Liver (tissue), 3 donors: ENCODE measurements at regions not wholly inside any gene's neighbourhood (a gene's known extent, or its start where the extent isn't known, plus 50 kb on each side); places are given as distances from the start of the nearest gene placed in this dataset.

Experiments used
- CTCF ChIP-seq: fragments of 150-350 bp; IDR thresholded peaks from 2 replicates; pipeline ENCODE4 v1.5.1; 2017; ENCODE audit warnings: improper control_type of control experiment, low read depth, low read length; ENCODE audit not compliant: missing input control
- EGR1 ChIP-seq, 2 donors: IDR thresholded peaks; 2 replicates each; pipeline ENCODE4 v1.6.1; 2016 to 2018; ENCODE audit warnings: antibody characterized with exemption in 2 of 2, low read depth in 2 of 2
- FOXA1 ChIP-seq: IDR thresholded peaks from 2 replicates; pipeline ENCODE4 v1.6.1; 2016; ENCODE audit warnings: antibody characterized with exemption
- GABPA ChIP-seq, 2 donors: IDR thresholded peaks in 1 of 2; conservative IDR thresholded peaks in 1 of 2; 2 replicates each; pipeline ENCODE4 v1.6.1; 2016; ENCODE audit warnings: antibody characterized with exemption in 2 of 2, mild to moderate bottlenecking in 1 of 2, moderate library complexity in 1 of 2
- MAX ChIP-seq: IDR thresholded peaks from 2 replicates; pipeline ENCODE4 v1.6.1; 2016; ENCODE audit warnings: antibody characterized with exemption
- RAD21 ChIP-seq, 2 donors: IDR thresholded peaks; 2 replicates each; pipeline ENCODE4 v1.6.1; 2016; ENCODE audit warnings: antibody characterized with exemption in 2 of 2, mild to moderate bottlenecking in 2 of 2
- REST ChIP-seq: IDR thresholded peaks from 2 replicates; pipeline ENCODE4 v1.6.1; 2016; ENCODE audit warnings: antibody characterized with exemption, mild to moderate bottlenecking
- RXRA ChIP-seq, 2 donors: IDR thresholded peaks; 2 replicates each; pipeline ENCODE4 v1.6.1; 2017 to 2018; ENCODE audit warnings: antibody characterized with exemption in 2 of 2, mild to moderate bottlenecking in 1 of 2
- SP1 ChIP-seq: IDR thresholded peaks from 2 replicates; pipeline ENCODE4 v1.6.1; 2018; ENCODE audit warnings: antibody characterized with exemption, mild to moderate bottlenecking
- TAF1 ChIP-seq: conservative IDR thresholded peaks from 2 replicates; pipeline ENCODE4 v1.6.1; 2016; ENCODE audit warnings: antibody characterized with exemption, mild to moderate bottlenecking
- YY1 ChIP-seq: IDR thresholded peaks from 2 replicates; pipeline ENCODE4 v1.6.1; 2016; ENCODE audit warnings: antibody characterized with exemption, mild to moderate bottlenecking
- ZBTB33 ChIP-seq: IDR thresholded peaks from 2 replicates; pipeline ENCODE4 v1.6.1; 2016; ENCODE audit warnings: antibody characterized with exemption
- donor health status: healthy.
- donor health status: healthy.

- TF ChIP-seq RAD21 (IDR thresholded peaks at IDR 0.05) = no peak
- TF ChIP-seq CTCF = no peak
- no peak for TF ChIP-seq FOXA1
- no peak for TF ChIP-seq SP1
- TF ChIP-seq TAF1 = no peak
- TF ChIP-seq EGR1 (IDR thresholded peaks at IDR 0.05; ENCODE audit: low read depth in 2 of 2) = no peak
- TF ChIP-seq MAX = no peak
- TF ChIP-seq YY1 = no peak
- TF ChIP-seq REST = no peak
- no peak for TF ChIP-seq GABPA (IDR thresholded peaks at IDR 0.05 in 1 of 2, conservative IDR thresholded peaks at IDR 0.05 in 1 of 2)
- no peak for TF ChIP-seq ZBTB33
- TF ChIP-seq RXRA (IDR thresholded peaks at IDR 0.05) = no peak
Observed at GRCh38 chr11:91513734-91514133, 710.9 kb upstream of the FAT3 start.
